ENCODE measurements at regions not wholly inside any gene's neighbourhood (a gene's known extent, or its start where the extent isn't known, plus 50 kb on each side); places are given as distances from the start of the nearest gene placed in this dataset.

- TF ChIP-seq ZNF518B (CRISPR knock-in tag; IDR thresholded peaks at IDR 0.05) (no peak), HMG20B (CRISPR knock-in tag; IDR thresholded peaks at IDR 0.05) (no peak), ILF3 (IDR thresholded peaks at IDR 0.05; ENCODE audit: borderline replicate concordance) (no peak), ZNF551 (CRISPR knock-in tag; IDR thresholded peaks at IDR 0.05) (no peak), PPARD (CRISPR knock-in tag; IDR thresholded peaks at IDR 0.05) (no peak), POU5F1 (IDR thresholded peaks at IDR 0.05; ENCODE audit: borderline replicate concordance, low read depth, low read length, partially characterized antibody) (no peak), CHCHD3 (CRISPR knock-in tag; IDR thresholded peaks at IDR 0.05) (no peak), SNIP1 (IDR thresholded peaks at IDR 0.05; ENCODE audit: low read depth) (no peak), RNF2 (IDR thresholded peaks at IDR 0.05) (no peak), ATF4 (CRISPR knock-in tag; IDR thresholded peaks at IDR 0.05) (0 out of 2 replicates have a peak, but pooled peaks have one; percentile 18), EZH2 (IDR thresholded peaks at IDR 0.05; ENCODE audit: borderline replicate concordance, low read depth, low read length) (no peak), SLC30A9 (CRISPR knock-in tag; IDR thresholded peaks at IDR 0.05) (no peak), MBD1 (CRISPR knock-in tag; IDR thresholded peaks at IDR 0.05) (no peak), ZNF324 (CRISPR knock-in tag; IDR thresholded peaks at IDR 0.05) (no peak), KHSRP (IDR thresholded peaks at IDR 0.05) (no peak), ZNF589 (CRISPR knock-in tag; IDR thresholded peaks at IDR 0.05; ENCODE audit: low read depth) (no peak), RBM39 (optimal IDR thresholded peaks at IDR 0.05; ENCODE audit: low read depth, low read length) (no peak), HDAC1 (IDR thresholded peaks at IDR 0.05) (no peak), ESRRB (CRISPR knock-in tag; IDR thresholded peaks at IDR 0.05; ENCODE audit: borderline replicate concordance) (no peak), MTF1 (CRISPR knock-in tag; IDR thresholded peaks at IDR 0.05; ENCODE audit: borderline replicate concordance) (no peak), POLR2B (IDR thresholded peaks at IDR 0.05; ENCODE audit: low read depth, partially characterized antibody) (no peak), SPI1 (IDR thresholded peaks at IDR 0.05; ENCODE audit: borderline replicate concordance, low read depth, low read length) (0 out of 2 replicates have a peak, but pooled peaks have one; percentile 0), TCF3 (CRISPR knock-in tag; IDR thresholded peaks at IDR 0.05) (no peak)
These were observed 74.0 kb downstream of the MRPL14 start (continued) for GRCh38 chr6:44053106-44053756.

All from K562 (cell line).